Aorta (tissue), 5 donors: ENCODE measurements at regions not wholly inside any gene's neighbourhood (a gene's known extent, or its start where the extent isn't known, plus 50 kb on each side); places are given as distances from the start of the nearest gene placed in this dataset.

Source experiments
- ATAC-seq: fragments of 200-7000 bp; cut with Tn5 transposase; one replicate; pipeline ENCODE4 v1.9.1; 2022; ENCODE audit warnings: moderate library complexity; ENCODE audit not compliant: low FRiP score
- DNase-seq, 2 donors: peaks; one replicate each; pipeline ENCODE4 v3.0.0-alpha.2; 2020
- H3K27ac ChIP-seq, 2 donors: one replicate each; pipeline ENCODE4 v1.5.1; 2013; ENCODE audit warnings: low read length in 2 of 2, mild to moderate bottlenecking in 2 of 2, moderate library complexity in 2 of 2, control low read depth in 1 of 2, inconsistent platforms in 1 of 2, low read depth in 1 of 2
- H3K27me3 ChIP-seq, 2 donors: one replicate each; pipeline ENCODE4 v1.6.1; 2013; ENCODE audit warnings: control low read depth in 1 of 2, low read length in 1 of 2, mild to moderate bottlenecking in 1 of 2, moderate library complexity in 1 of 2; ENCODE audit not compliant: insufficient read depth in 2 of 2, control insufficient read depth in 1 of 2
- H3K36me3 ChIP-seq, 2 donors: one replicate each; pipeline ENCODE4 v1.6.1; 2013; ENCODE audit warnings: control low read depth in 1 of 2, low read length in 1 of 2, mild to moderate bottlenecking in 1 of 2; ENCODE audit not compliant: insufficient read depth in 2 of 2, control insufficient read depth in 1 of 2
- H3K4me1 ChIP-seq, 2 donors: one replicate each; pipeline ENCODE4 v1.6.1; 2013; ENCODE audit warnings: low read length in 2 of 2, control low read depth in 1 of 2, mild to moderate bottlenecking in 1 of 2, moderate library complexity in 1 of 2; ENCODE audit not compliant: insufficient read depth in 2 of 2, control insufficient read depth in 1 of 2
- H3K4me3 ChIP-seq, 2 donors: one replicate each; pipeline ENCODE4 v1.5.1; 2013; ENCODE audit warnings: low read length in 2 of 2, control low read depth in 1 of 2, mild to moderate bottlenecking in 1 of 2
- H3K9me3 ChIP-seq: one replicate; pipeline ENCODE4 v1.6.1; 2013; ENCODE audit warnings: mild to moderate bottlenecking, low read length; ENCODE audit not compliant: control insufficient read depth
- WGBS, 2 donors: extraction: QIAGEN DNeasy Blood & Tissue Kit; methylation state at CpG; one replicate each; pipeline ENCODE4 v1.1.7; 2013; 5-methylcytosine and 5-hydroxymethylcytosine counted together
- intact Hi-C, 2 donors: fragments of 100-400 bp; cut with DNase I; formaldehyde crosslinking; loops; one replicate each; pipeline versions ENCODE4 v1.14.2 to v1.15.0; 2022
- donor health status: healthy with polysubstance abuse.
- donor health status: Bipolar disorder and iron deficiency.
- donor health status: DM: no; HTN: no; CAD: no.
- donor health status: DM: no; HTN: no; CAD: no.
- donor health status: DM: yes; HTN: yes; CAD: no.

GRCh38 chr5:68454766-68455165 lies 239.2 kb downstream of the PIK3R1 start:
- DNase-seq (no peak), ATAC-seq (no peak)
- intact Hi-C loops = loop anchor here in 1 of 2 donors (5.0 kb wide), 1 partner anchor 167 kb away; no protein-coding TSS in a partner anchor
- Histone ChIP-seq H3K4me1 (peaks cover 0 to 2% of the 10 kb centered on the region in 2 donors), H3K27ac (no peak overlapping the region), H3K36me3 (no peaks in the 10 kb centered on the region), H3K27me3 (no peaks in the 10 kb centered on the region), H3K4me3 (no peak overlapping the region), H3K9me3 (no peaks in the 10 kb centered on the region)
- WGBS, 2 donors = 90 to 94% methylated on average over 2 of the region's 2 CpGs

- no peak for ATAC-seq
- intact Hi-C loops = loop anchor here in 1 of 2 donors (5.0 kb wide), 1 partner anchor 168 kb away; no protein-coding TSS in a partner anchor
- DNase-seq = no peak
- H3K27me3 ChIP-seq = no peaks in the 10 kb centered on the region
- no peak overlapping the region for H3K27ac ChIP-seq
- no peaks in the 10 kb centered on the region for H3K4me1 ChIP-seq
- H3K9me3 ChIP-seq = no peaks in the 10 kb centered on the region
- H3K36me3 ChIP-seq = no peaks in the 10 kb centered on the region
- WGBS, 2 donors = 75 to 89% methylated on average over 3 of the region's 3 CpGs
- H3K4me3 ChIP-seq = no peak overlapping the region
These were observed 239.7 kb downstream of the PIK3R1 start for GRCh38 chr5:68455216-68455615.

- Histone ChIP-seq H3K9me3 (no peaks in the 10 kb centered on the region), H3K36me3 (no peaks in the 10 kb centered on the region), H3K4me3 (no peak overlapping the region), H3K4me1 (no peaks in the 10 kb centered on the region), H3K27me3 (no peaks in the 10 kb centered on the region), H3K27ac (no peak overlapping the region)
- intact Hi-C loops = loop anchor here in 1 of 2 donors (5.0 kb wide), 1 partner anchor 169 kb away; no protein-coding TSS in a partner anchor
- no peak for DNase-seq
- peak; percentile 62 for ATAC-seq
- 26 to 27% methylated on average over 4 of the region's 4 CpGs for WGBS, 2 donors
These were observed 241.2 kb downstream of the PIK3R1 start for GRCh38 chr5:68456756-68457217.

- Histone ChIP-seq H3K27ac (no peak overlapping the region), H3K9me3 (no peaks in the 10 kb centered on the region), H3K4me1 (no peaks in the 10 kb centered on the region), H3K27me3 (no peaks in the 10 kb centered on the region), H3K36me3 (no peaks in the 10 kb centered on the region), H3K4me3 (no peak overlapping the region)
- DNase-seq (no peak), ATAC-seq (no peak)
- 97 to 98% methylated on average over 8 of the region's 8 CpGs for WGBS, 2 donors
- intact Hi-C loops = loop anchor here in 1 of 2 donors (5.0 kb wide), 1 partner anchor 170 kb away; no protein-coding TSS in a partner anchor
These were observed 241.7 kb downstream of the PIK3R1 start for GRCh38 chr5:68457285-68457684.

GRCh38 chr5:68458416-68459021 lies 243.0 kb downstream of the PIK3R1 start:
- Histone ChIP-seq H3K4me1 (no peaks in the 10 kb centered on the region), H3K9me3 (no peaks in the 10 kb centered on the region), H3K4me3 (no peak overlapping the region), H3K27me3 (no peaks in the 10 kb centered on the region), H3K27ac (no peak overlapping the region), H3K36me3 (no peaks in the 10 kb centered on the region)
- ATAC-seq (no peak), DNase-seq (no peak)
- 95 to 97% methylated on average over 3 of the region's 3 CpGs for WGBS, 2 donors
- intact Hi-C loops = loop anchor here (2.0 to 5.0 kb wide), 2 partner anchors 171 to 172 kb away; no protein-coding TSS in a partner anchor

- no peaks in the 10 kb centered on the region for H3K36me3 ChIP-seq
- intact Hi-C loops = loop anchor here (2.0 to 5.0 kb wide), 2 partner anchors 172 kb away; no protein-coding TSS in a partner anchor
- H3K27me3 ChIP-seq = no peaks in the 10 kb centered on the region
- 64 to 68% methylated on average over 3 of the region's 3 CpGs for WGBS, 2 donors
- no peaks in the 10 kb centered on the region for H3K4me1 ChIP-seq
- no peaks in the 10 kb centered on the region for H3K9me3 ChIP-seq
- H3K4me3 ChIP-seq = no peak overlapping the region
- ATAC-seq = no peak
- no peak overlapping the region for H3K27ac ChIP-seq
- no peak for DNase-seq
These were observed 243.7 kb downstream of the PIK3R1 start for GRCh38 chr5:68459093-68459809.

GRCh38 chr5:68459810-68460139 lies 244.2 kb downstream of the PIK3R1 start:
- Histone ChIP-seq H3K9me3 (no peaks in the 10 kb centered on the region), H3K27ac (no peak overlapping the region), H3K27me3 (no peaks in the 10 kb centered on the region), H3K4me3 (no peak overlapping the region), H3K4me1 (no peaks in the 10 kb centered on the region), H3K36me3 (no peaks in the 10 kb centered on the region)
- ATAC-seq (no peak), DNase-seq (no peak)
- intact Hi-C loops = loop anchor here (2.0 to 10.0 kb wide), 3 partner anchors 172 to 505 kb away; no protein-coding TSS in a partner anchor
- 60 to 67% methylated on average over 3 of the region's 3 CpGs for WGBS, 2 donors

- intact Hi-C loops = loop anchor here in 1 of 2 donors (10.0 kb wide), 1 partner anchor 505 kb away; no protein-coding TSS in a partner anchor
- ATAC-seq = peak; percentile 58
- no peak for DNase-seq
- H3K4me1 ChIP-seq = no peaks in the 10 kb centered on the region
- H3K27me3 ChIP-seq = no peaks in the 10 kb centered on the region
- H3K4me3 ChIP-seq = no peak overlapping the region
- no peaks in the 10 kb centered on the region for H3K36me3 ChIP-seq
- H3K27ac ChIP-seq = no peak overlapping the region
- WGBS, 2 donors = 48 to 51% methylated on average over 3 of the region's 3 CpGs
- H3K9me3 ChIP-seq = no peaks in the 10 kb centered on the region
These were observed 244.7 kb downstream of the PIK3R1 start for GRCh38 chr5:68460147-68460798.
